ENCODE measurements at regions not wholly inside any gene's neighbourhood (a gene's known extent, or its start where the extent isn't known, plus 50 kb on each side); places are given as distances from the start of the nearest gene placed in this dataset.

DNA sequence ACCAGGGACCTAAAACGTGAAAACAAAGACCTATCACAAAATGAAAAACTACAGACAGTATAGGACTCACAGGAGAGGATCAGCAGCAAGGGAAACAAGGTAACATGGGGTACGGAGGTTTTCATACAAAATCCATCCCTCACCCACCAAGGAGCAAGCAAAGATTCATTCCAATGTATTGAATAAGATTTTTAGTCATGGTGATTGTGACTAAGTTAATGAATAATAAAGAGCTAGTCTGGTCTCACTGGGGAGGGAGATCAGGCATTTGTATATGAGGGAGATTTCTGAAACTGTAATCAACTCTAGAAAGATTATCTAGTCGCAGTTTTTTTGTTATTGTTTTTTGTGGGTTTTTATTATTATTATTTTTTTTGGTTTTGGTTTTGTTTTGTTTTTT is 336.5 kb upstream of the MMADHC start:
- DNase-seq = no peak
- intact Hi-C loops (cut with DNase I) = no loop called here

- intact Hi-C loops (cut with DNase I) = no loop called here
- DNase-seq = no peak
These were observed 334.5 kb upstream of the MMADHC start for GRCh38 chr2:149921911-149922616.

GRCh38 chr2:149920389-149920788 is 332.8 kb upstream of the MMADHC start:
- no peak for DNase-seq
- intact Hi-C loops (cut with DNase I) = no loop called here

DNA sequence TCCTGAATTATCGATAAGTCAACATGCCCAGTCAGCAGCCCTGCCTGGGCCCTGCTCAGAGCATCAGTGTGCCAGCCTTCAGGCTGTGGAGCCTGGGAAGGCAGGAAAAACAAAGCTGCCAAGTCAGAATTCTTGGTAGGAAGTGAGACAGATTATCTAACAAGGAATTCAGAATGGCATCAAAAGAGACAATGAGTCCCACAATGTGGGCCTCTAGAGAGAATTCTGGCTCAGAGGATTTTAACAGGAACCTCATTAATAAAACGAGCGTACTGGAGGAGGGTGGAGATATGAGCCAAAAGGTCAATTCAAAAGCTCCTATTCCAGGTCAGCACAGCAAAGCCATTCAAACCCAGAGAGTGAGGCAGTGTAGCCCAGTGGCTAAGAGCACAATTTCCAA is 327.6 kb upstream of the MMADHC start:
- intact Hi-C loops (cut with DNase I) = no loop called here
- no peak for DNase-seq

DNA sequence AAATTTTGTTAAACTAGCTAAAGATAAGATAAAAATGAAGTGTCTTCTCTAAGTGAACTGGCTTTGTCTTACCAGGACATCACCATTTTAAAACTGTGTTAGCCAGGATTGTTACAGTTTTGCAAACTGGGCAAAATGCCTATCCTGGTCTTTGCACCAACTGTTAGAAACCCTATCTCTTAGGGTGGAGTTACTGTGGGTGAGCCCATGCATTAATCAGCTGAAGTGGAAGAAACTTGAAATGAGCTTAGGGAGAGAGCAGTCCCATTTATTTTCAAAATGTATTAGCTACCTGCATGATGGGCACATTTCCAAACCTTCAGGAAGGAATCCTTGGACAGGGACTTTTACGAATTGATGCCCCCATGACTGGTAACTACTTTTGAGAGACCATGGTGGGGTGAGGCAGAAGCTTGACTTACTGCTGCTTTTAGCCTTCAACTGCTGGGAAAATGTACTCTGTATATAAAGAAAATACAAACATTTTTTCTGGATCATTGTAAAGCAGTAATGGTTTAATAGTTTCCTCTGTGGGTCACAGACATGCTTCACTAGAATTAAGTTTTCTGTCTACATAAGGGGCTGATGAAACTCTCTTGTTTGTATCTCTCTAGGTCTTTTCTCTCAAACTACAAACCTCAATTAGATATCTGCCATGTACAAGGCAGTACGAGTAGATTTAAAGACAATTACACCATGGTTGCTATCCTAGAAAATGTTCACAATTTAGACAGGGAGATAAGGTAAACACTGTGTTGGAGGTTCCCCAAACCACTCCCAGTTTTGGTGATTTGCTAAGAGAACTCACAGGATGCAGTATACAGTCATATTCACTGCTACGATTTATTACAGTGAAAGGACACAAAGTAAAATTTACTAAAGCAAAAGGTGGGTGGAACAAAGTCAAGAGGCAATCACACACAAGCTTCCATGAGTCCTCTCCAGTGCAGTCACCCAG is 321.4 kb upstream of the MMADHC start:
- no peak for DNase-seq
- intact Hi-C loops (cut with DNase I) = no loop called here

- intact Hi-C loops (cut with DNase I) = no loop called here
- DNase-seq = no peak
These were observed 319.3 kb upstream of the MMADHC start for GRCh38 chr2:149906886-149907285.

- no peak for DNase-seq
- intact Hi-C loops (cut with DNase I) = no loop called here
These were observed 317.0 kb upstream of the MMADHC start for GRCh38 chr2:149904352-149905175.

DNA sequence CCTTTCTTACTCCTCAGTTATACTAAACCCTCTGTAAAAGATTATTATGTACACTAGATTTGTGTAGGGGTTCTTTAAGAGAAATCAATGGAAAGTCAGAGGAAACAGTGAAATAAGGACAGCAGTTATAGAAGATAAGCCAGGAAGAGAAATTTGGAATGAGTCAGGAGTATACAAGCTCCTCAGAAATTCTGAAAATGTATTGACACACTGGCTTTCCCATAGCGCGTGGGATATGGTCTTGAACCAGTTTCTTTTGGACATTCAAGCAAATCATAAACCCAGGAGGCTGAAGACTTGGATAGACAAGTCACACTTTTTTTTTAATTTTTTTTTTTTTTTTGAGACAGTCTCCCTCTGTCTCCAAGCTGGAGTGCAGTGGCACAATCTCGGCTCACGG is 316.1 kb upstream of the MMADHC start:
- DNase-seq = no peak
- intact Hi-C loops (cut with DNase I) = no loop called here

DNA sequence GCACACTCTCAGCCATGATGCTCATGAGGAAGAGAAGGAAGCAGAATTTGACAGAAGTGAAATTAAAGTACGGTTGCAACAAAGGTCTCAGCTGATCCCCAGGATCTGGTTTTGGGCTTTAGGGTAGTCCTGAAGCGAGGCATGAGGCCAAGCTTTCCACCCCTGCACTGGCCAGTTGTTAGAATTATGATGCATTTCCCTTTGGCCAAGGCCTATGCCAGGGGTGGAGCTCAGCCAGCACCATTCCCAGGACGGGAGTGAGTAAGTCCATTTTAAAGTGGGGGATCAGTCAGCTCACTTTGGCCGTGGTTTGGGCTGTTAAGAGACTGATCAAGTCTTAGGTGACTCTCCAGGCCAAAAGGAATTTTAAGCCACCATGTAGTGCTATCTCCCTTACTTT is 314.5 kb upstream of the MMADHC start:
- no peak for DNase-seq
- intact Hi-C loops (cut with DNase I) = no loop called here

GRCh38 chr2:149901231-149901859 is 313.8 kb upstream of the MMADHC start:
- no peak for DNase-seq
- intact Hi-C loops (cut with DNase I) = no loop called here

- no peak for DNase-seq
- intact Hi-C loops (cut with DNase I) = no loop called here
These were observed 311.8 kb upstream of the MMADHC start for GRCh38 chr2:149899390-149899789.

GRCh38 chr2:149894760-149895159 is 307.2 kb upstream of the MMADHC start:
- intact Hi-C loops (cut with DNase I) = no loop called here
- peak in 9 of 42 donors; percentile 3 to 28 (median 16) for DNase-seq

DNA sequence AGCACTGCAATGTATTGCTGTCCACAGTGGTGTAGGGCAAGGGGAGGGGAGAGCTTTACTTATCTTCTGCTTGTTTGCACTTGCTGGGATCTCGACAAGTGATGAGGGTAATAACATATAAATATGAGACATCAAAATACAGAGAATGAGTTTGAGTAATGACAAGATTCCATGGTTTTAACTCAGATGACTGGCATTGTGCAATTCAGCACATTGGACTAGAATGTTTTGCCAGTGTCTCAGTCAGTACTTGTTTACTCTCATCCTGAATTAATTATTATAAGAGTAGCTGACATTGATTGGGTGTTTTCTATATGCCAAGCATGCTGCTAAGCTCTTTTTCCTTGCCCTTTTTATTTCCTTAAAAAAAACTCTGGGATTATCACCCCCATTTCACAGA is 306.7 kb upstream of the MMADHC start:
- no peak for DNase-seq
- intact Hi-C loops (cut with DNase I) = no loop called here

GRCh38 chr2:149892563-149892962 is 305.0 kb upstream of the MMADHC start:
- intact Hi-C loops (cut with DNase I) = no loop called here
- DNase-seq = no peak

DNA sequence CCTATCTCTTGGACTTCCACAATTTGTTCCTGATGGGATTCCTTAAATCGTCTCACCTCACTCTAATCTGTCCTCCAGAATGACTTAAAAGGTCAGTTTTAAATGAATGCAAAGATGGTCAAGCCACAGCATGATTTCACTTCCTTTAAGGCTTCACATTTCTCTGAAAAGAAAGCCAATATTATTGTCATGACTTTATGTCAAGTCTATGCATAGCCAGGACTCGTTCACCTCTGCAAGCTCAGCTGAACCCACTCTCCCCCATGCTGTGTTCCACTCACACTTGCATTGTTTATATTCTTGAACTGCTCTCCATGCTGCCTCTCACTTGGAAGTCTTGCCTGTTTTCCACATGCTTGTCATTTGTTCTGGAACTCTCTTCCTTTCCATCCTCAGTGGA is 298.4 kb upstream of the MMADHC start:
- DNase-seq = no peak
- intact Hi-C loops (cut with DNase I) = no loop called here

- DNase-seq = no peak
- intact Hi-C loops (cut with DNase I) = no loop called here
These were observed 297.9 kb upstream of the MMADHC start for GRCh38 chr2:149885468-149885867.

DNA sequence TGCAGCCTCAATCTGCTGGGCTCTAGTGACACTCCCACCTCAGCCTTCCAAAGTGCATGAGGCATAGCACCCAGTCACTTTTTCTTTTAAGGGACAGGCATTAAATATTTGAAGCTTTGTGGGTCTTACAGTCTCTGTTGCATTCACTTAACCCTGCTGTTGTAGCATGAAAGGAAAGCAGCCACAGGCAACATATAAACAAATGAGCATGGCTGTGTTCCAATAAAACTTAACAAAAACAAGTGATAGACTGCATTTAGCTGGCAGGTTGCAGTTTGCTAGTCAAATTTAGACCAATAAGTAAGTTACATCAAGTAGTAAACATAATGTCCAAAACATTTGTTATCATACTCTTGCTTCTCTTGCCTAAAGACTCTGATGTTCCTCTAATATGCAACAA is 297.3 kb upstream of the MMADHC start:
- no peak for DNase-seq
- intact Hi-C loops (cut with DNase I) = no loop called here

- DNase-seq = no peak
These were observed 290.3 kb upstream of the MMADHC start for GRCh38 chr2:149877913-149878312.

GRCh38 chr2:149877074-149877473 is 289.5 kb upstream of the MMADHC start:
- DNase-seq = no peak
- intact Hi-C loops (cut with DNase I) = no loop called here

More at GRCh38 chr2:149877913-149878312, 290.3 kb upstream of the MMADHC start:
- intact Hi-C loops (cut with DNase I) = no loop called here

Data from head of caudate nucleus (tissue), 42 donors.